ENCODE measurements at regions not wholly inside any gene's neighbourhood (a gene's known extent, or its start where the extent isn't known, plus 50 kb on each side); places are given as distances from the start of the nearest gene placed in this dataset.

GRCh38 chr12:111186347-111186746, 182.5 kb downstream of the PHETA1 start:
- H3K9me3 ChIP-seq: no peaks in the 10 kb centered on the region
- H3K4me1 ChIP-seq (ENCODE audit: control insufficient read depth in 1 of 2, low read depth in 2 of 2): no peaks in the 10 kb centered on the region
- no peak for TF ChIP-seq CTCF (IDR thresholded peaks at IDR 0.05)
- H3K27me3 ChIP-seq (replicated peaks; ENCODE audit: insufficient read depth): no peaks in the 10 kb centered on the region
- H3K4me3 ChIP-seq: no peak overlapping the region
- no peak overlapping the region for H3K27ac ChIP-seq
- H3K36me3 ChIP-seq: no peaks in the 10 kb centered on the region
- ATAC-seq (ENCODE audit: insufficient number of reproducible peaks, low FRiP score, low read depth) (no peak), DNase-seq (ENCODE audit: low spot score) (no peak)

GRCh38 chr12:111185889-111186227, 183.0 kb downstream of the PHETA1 start:
- ATAC-seq (ENCODE audit: insufficient number of reproducible peaks, low FRiP score, low read depth): no peak
- H3K27ac ChIP-seq: no peak overlapping the region
- no peaks in the 10 kb centered on the region for H3K4me1 ChIP-seq (ENCODE audit: control insufficient read depth in 1 of 2, low read depth in 2 of 2)
- TF ChIP-seq CTCF (IDR thresholded peaks at IDR 0.05): no peak
- H3K36me3 ChIP-seq: no peaks in the 10 kb centered on the region
- H3K9me3 ChIP-seq: no peaks in the 10 kb centered on the region
- no peaks in the 10 kb centered on the region for H3K27me3 ChIP-seq (replicated peaks; ENCODE audit: insufficient read depth)
- DNase-seq (ENCODE audit: low spot score): no peak
- H3K4me3 ChIP-seq: no peak overlapping the region

GRCh38 chr12:111185206-111185888, 183.5 kb downstream of the PHETA1 start:
- H3K4me3 ChIP-seq: no peak overlapping the region
- no peaks in the 10 kb centered on the region for H3K4me1 ChIP-seq (ENCODE audit: control insufficient read depth in 1 of 2, low read depth in 2 of 2)
- ATAC-seq (ENCODE audit: insufficient number of reproducible peaks, low FRiP score, low read depth) (no peak), DNase-seq (ENCODE audit: low spot score) (no peak)
- no peak for TF ChIP-seq CTCF (IDR thresholded peaks at IDR 0.05)
- no peaks in the 10 kb centered on the region for H3K36me3 ChIP-seq
- no peak overlapping the region for H3K27ac ChIP-seq
- no peaks in the 10 kb centered on the region for H3K9me3 ChIP-seq
- no peaks in the 10 kb centered on the region for H3K27me3 ChIP-seq (replicated peaks; ENCODE audit: insufficient read depth)

DNA sequence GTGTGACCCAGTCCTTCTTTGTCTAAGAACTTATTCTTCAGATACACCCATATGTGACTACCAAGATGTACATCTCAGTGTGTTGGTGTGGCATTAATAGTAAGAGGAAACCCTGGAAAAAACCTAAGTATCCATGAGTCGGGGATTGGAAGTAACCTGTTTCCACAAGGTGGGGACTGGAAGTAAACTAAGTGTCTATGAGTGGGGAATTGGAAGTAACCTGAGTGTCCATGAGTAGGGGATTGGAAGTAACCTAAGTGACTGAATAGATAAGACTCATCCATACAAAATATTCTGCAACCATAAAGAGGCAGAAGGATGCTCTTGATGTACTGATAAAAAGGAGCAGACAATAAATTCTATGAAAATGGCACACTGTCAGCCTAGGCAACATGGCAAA, 184.7 kb downstream of the PHETA1 start:
- no peak overlapping the region for H3K4me3 ChIP-seq
- TF ChIP-seq CTCF (IDR thresholded peaks at IDR 0.05): no peak
- ATAC-seq (ENCODE audit: insufficient number of reproducible peaks, low FRiP score, low read depth) (no peak), DNase-seq (ENCODE audit: low spot score) (no peak)
- H3K36me3 ChIP-seq: no peaks in the 10 kb centered on the region
- no peaks in the 10 kb centered on the region for H3K9me3 ChIP-seq
- no peaks in the 10 kb centered on the region for H3K4me1 ChIP-seq (ENCODE audit: control insufficient read depth in 1 of 2, low read depth in 2 of 2)
- H3K27me3 ChIP-seq (replicated peaks; ENCODE audit: insufficient read depth): no peaks in the 10 kb centered on the region
- H3K27ac ChIP-seq: no peak overlapping the region

- H3K9me3 ChIP-seq: no peaks in the 10 kb centered on the region
- H3K4me1 ChIP-seq (ENCODE audit: control insufficient read depth in 1 of 2, low read depth in 2 of 2): no peaks in the 10 kb centered on the region
- H3K27ac ChIP-seq: no peak overlapping the region
- DNase-seq (ENCODE audit: low spot score) (no peak), ATAC-seq (ENCODE audit: insufficient number of reproducible peaks, low FRiP score, low read depth) (no peak)
- H3K36me3 ChIP-seq: no peaks in the 10 kb centered on the region
- no peaks in the 10 kb centered on the region for H3K27me3 ChIP-seq (replicated peaks; ENCODE audit: insufficient read depth)
- no peak overlapping the region for H3K4me3 ChIP-seq
- TF ChIP-seq CTCF (IDR thresholded peaks at IDR 0.05): no peak
Observed at GRCh38 chr12:111183094-111183493, 185.8 kb downstream of the PHETA1 start.

All from thoracic aorta (tissue), 2 donors.